SK-N-SH (cell line): ENCODE measurements at regions not wholly inside any gene's neighbourhood (a gene's known extent, or its start where the extent isn't known, plus 50 kb on each side); places are given as distances from the start of the nearest gene placed in this dataset.
"Not testable (repeated sequence)": the region's sequence is repeated elsewhere in the genome, so short reads cannot be mapped to it uniquely, and the experiment has no call there.

ENCODE experiments used
- CTCF ChIP-seq: fragments of 200-600 bp; sonication (generic); IDR thresholded peaks from 2 replicates; pipeline ENCODE4 v1.6.1; 2017; ENCODE audit warnings: antibody characterized with exemption, mild to moderate bottlenecking, moderate library complexity
- GATA2 ChIP-seq: sonication (generic); formaldehyde crosslinking; IDR thresholded peaks from 2 replicates; pipeline ENCODE4 v1.5.0; 2020; ENCODE audit warnings: mild to moderate bottlenecking, missing genetic modification reagents
- YY1 ChIP-seq: IDR thresholded peaks from 2 replicates; pipeline ENCODE4 v1.4.0; 2012; ENCODE audit warnings: low read depth, mild to moderate bottlenecking

GRCh38 chr9:31774021-31774420 lies 610.4 kb upstream of the ACO1 start:
- TF ChIP-seq CTCF; GATA2 (CRISPR knock-in tag); YY1: not testable (repeated sequence)
